Transverse colon (tissue), 4 donors: ENCODE measurements at regions not wholly inside any gene's neighbourhood (a gene's known extent, or its start where the extent isn't known, plus 50 kb on each side); places are given as distances from the start of the nearest gene placed in this dataset.

Experiments used
- DNase-seq: peaks from one replicate; pipeline ENCODE4 v3.0.0-alpha.2; 2019
- H3K27ac ChIP-seq, 4 donors: fragments of 200-600 bp; sonication (generic); 2 replicates each; pipeline ENCODE4 v1.5.1; 2016 to 2018; ENCODE audit warnings: inconsistent platforms in 4 of 4
- H3K27me3 ChIP-seq: fragments of 200-600 bp; sonication (generic); 2 replicates; pipeline ENCODE4 v1.5.1; 2017; ENCODE audit warnings: inconsistent platforms
- H3K36me3 ChIP-seq, 4 donors: fragments of 200-600 bp; sonication (generic); 2 replicates each; pipeline ENCODE4 v1.5.1; 2017 to 2019; ENCODE audit warnings: inconsistent platforms in 4 of 4
- H3K4me1 ChIP-seq, 4 donors: fragments of 200-600 bp; sonication (generic); 2 replicates each; pipeline ENCODE4 v1.5.1; 2017 to 2020; ENCODE audit warnings: inconsistent platforms in 4 of 4
- H3K4me3 ChIP-seq, 4 donors: fragments of 200-600 bp; sonication (generic); 1 replicate in 1 of 4; 2 replicates in 3 of 4; pipeline versions ENCODE4 v1.5.1 to v1.6.1; 2017 to 2019; ENCODE audit warnings: inconsistent platforms in 4 of 4
- H3K9me3 ChIP-seq, 2 donors: fragments of 200-600 bp; sonication (generic); 2 replicates each; pipeline ENCODE4 v1.5.1; 2017 to 2019; ENCODE audit warnings: inconsistent platforms in 2 of 2
- CTCF ChIP-seq, 5 experiments: fragments of 200-600 bp in 3 of 5; fragments of 450-650 bp in 2 of 5; sonication (generic) in 3 of 5; IDR thresholded peaks; 1 replicate in 2 of 5; 2 replicates in 3 of 5; pipeline ENCODE4 v1.5.1; 2016 to 2017; ENCODE audit warnings: antibody characterized with exemption in 5 of 5, inconsistent platforms in 3 of 5, mild to moderate bottlenecking in 2 of 5, moderate library complexity in 1 of 5
- EP300 ChIP-seq: sonication (generic); formaldehyde crosslinking; IDR thresholded peaks from one replicate; pipeline ENCODE4 v1.6.1; 2017; ENCODE audit warnings: antibody characterized with exemption, low read depth
- POLR2A ChIP-seq: fragments of 450-650 bp; IDR thresholded peaks from one replicate; pipeline ENCODE4 v1.6.1; 2016; ENCODE audit warnings: antibody characterized with exemption, mild to moderate bottlenecking, moderate library complexity
- POLR2AphosphoS5 ChIP-seq, 3 donors: sonication (generic); formaldehyde crosslinking; IDR thresholded peaks; one replicate each; pipeline ENCODE4 v1.6.1; 2016; ENCODE audit warnings: antibody characterized with exemption in 3 of 3
- WGBS, 2 donors: methylation state at CpG; one replicate each; pipeline ENCODE4 v1.1.5; 2018; ENCODE audit warnings: low coverage in 1 of 2; 5-methylcytosine and 5-hydroxymethylcytosine counted together
- in situ Hi-C, 4 donors: fragments of 200-750 bp; cut with MboI; loops; one replicate each; pipeline versions ENCODE4 v1.15.0 to v1.15.1; 2017; ENCODE audit warnings: low sequenced_read_pairs in 3 of 4, low pct_ligation_motif_present in 1 of 4, low pct_unique_long_range_greater_than_20kb in 1 of 4
- intact Hi-C: fragments of 100-400 bp; cut with DNase I; formaldehyde crosslinking; loops from one replicate; pipeline ENCODE4 v1.15.1; 2023; ENCODE audit warnings: low total_unique reads

GRCh38 chr7:98745722-98746318 is 124.0 kb downstream of the TMEM130 start:
- no peak overlapping the region for H3K4me3 ChIP-seq
- no peak overlapping the region for H3K27ac ChIP-seq
- intact Hi-C loops (no loop called here), in situ Hi-C loops (loop anchor here in 2 of 4 donors (10.0 kb wide), 1 partner anchor 311 kb away; no protein-coding TSS in a partner anchor)
- peak; percentile 79 for DNase-seq
- H3K9me3 ChIP-seq: no peaks in the 10 kb centered on the region
- H3K4me1 ChIP-seq: no peaks in the 10 kb centered on the region
- no peak for TF ChIP-seq POLR2A
- TF ChIP-seq POLR2AphosphoS5 (IDR thresholded peaks at IDR 0.05): no peak
- no peak for TF ChIP-seq EP300
- TF ChIP-seq CTCF (IDR thresholded peaks at IDR 0.05): peak; percentile 65 to 83 (median 76)
- no peaks in the 10 kb centered on the region for H3K27me3 ChIP-seq
- 14 to 26% methylated on average over 5 of the region's 5 CpGs for WGBS, 2 donors
- no peaks in the 10 kb centered on the region for H3K36me3 ChIP-seq

- no peaks in the 10 kb centered on the region for H3K36me3 ChIP-seq
- no peak for DNase-seq
- no peak overlapping the region for H3K27ac ChIP-seq
- TF ChIP-seq POLR2A (no peak), CTCF (IDR thresholded peaks at IDR 0.05) (no peak), EP300 (no peak), POLR2AphosphoS5 (IDR thresholded peaks at IDR 0.05) (no peak)
- no peak overlapping the region for H3K4me3 ChIP-seq
- intact Hi-C loops (no loop called here), in situ Hi-C loops (loop anchor here in 2 of 4 donors (10.0 kb wide), 1 partner anchor 313 kb away; no protein-coding TSS in a partner anchor)
- WGBS, 2 donors: 9 to 40% methylated on average over 1 of the region's 1 CpG
- no peaks in the 10 kb centered on the region for H3K27me3 ChIP-seq
- H3K9me3 ChIP-seq: no peaks in the 10 kb centered on the region
- no peaks in the 10 kb centered on the region for H3K4me1 ChIP-seq
Observed at GRCh38 chr7:98748090-98748489, 121.7 kb downstream of the TMEM130 start.

GRCh38 chr7:98753176-98753575 is 116.6 kb downstream of the TMEM130 start:
- Histone ChIP-seq H3K27me3 (no peaks in the 10 kb centered on the region), H3K36me3 (no peaks in the 10 kb centered on the region), H3K4me3 (no peak overlapping the region), H3K27ac (no peak overlapping the region), H3K4me1 (no peaks in the 10 kb centered on the region), H3K9me3 (no peaks in the 10 kb centered on the region)
- DNase-seq: no peak
- 88% methylated on average over 5 of the region's 7 CpGs; no CpG with 5 or more reads in 1 of the 2 donors for WGBS, 2 donors
- in situ Hi-C loops (no loop called here), intact Hi-C loops (no loop called here)
- TF ChIP-seq POLR2AphosphoS5 (IDR thresholded peaks at IDR 0.05) (no peak), POLR2A (no peak), CTCF (IDR thresholded peaks at IDR 0.05) (no peak), EP300 (no peak)

- no peak overlapping the region for H3K4me3 ChIP-seq
- in situ Hi-C loops (no loop called here), intact Hi-C loops (no loop called here)
- H3K27ac ChIP-seq: no peak overlapping the region
- H3K9me3 ChIP-seq: no peaks in the 10 kb centered on the region
- no peaks in the 10 kb centered on the region for H3K27me3 ChIP-seq
- no peak for TF ChIP-seq EP300
- no peak for TF ChIP-seq CTCF (IDR thresholded peaks at IDR 0.05)
- TF ChIP-seq POLR2AphosphoS5 (IDR thresholded peaks at IDR 0.05): no peak
- TF ChIP-seq POLR2A: no peak
- no peaks in the 10 kb centered on the region for H3K36me3 ChIP-seq
- 17 to 74% methylated on average over 1 to 6 of the region's 6 CpGs for WGBS, 2 donors
- DNase-seq: no peak
- H3K4me1 ChIP-seq: no peaks in the 10 kb centered on the region
Observed at GRCh38 chr7:98753989-98754479, 115.8 kb downstream of the TMEM130 start.
